Occipital lobe (tissue), 1 donor: ENCODE measurements at regions not wholly inside any gene's neighbourhood (a gene's known extent, or its start where the extent isn't known, plus 50 kb on each side); places are given as distances from the start of the nearest gene placed in this dataset.

Source experiments
- DNase-seq: peaks from one replicate; lab custom pipeline; 2025; lab: John Stamatoyannopoulos, UW

- DNase-seq = no peak
These were observed 71.0 kb upstream of the MMADHC start for GRCh38 chr2:149658553-149658952.

DNA sequence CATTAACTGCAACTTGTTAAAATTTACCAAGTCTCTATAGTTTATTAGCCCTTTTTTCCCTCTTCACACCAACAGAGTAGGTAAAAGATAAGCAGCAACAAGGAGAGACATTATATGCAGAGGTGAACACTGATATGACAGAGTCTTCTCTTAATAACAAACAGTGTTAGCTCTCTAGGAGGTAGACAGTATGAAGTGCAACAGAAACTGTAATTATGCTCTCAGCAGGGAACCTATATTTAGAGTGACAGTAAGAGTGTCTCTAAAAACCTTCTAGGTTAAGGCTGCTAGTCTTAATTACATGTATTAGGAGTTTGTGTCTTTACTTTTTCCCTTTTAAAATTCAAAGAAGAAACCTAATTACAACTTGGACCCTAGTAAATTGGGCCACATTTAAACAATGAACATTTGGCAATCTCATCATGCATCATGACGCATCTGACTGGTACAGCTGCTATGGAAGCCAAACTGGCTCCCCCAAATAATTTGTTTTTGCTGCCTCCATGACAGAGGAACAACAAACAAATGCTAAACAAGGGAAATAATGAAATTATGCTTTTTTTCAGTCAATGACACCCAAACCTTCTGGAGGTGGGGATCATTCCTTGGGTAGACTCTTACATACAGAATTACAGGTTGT, 69.9 kb upstream of the MMADHC start:
- no peak for DNase-seq

DNA sequence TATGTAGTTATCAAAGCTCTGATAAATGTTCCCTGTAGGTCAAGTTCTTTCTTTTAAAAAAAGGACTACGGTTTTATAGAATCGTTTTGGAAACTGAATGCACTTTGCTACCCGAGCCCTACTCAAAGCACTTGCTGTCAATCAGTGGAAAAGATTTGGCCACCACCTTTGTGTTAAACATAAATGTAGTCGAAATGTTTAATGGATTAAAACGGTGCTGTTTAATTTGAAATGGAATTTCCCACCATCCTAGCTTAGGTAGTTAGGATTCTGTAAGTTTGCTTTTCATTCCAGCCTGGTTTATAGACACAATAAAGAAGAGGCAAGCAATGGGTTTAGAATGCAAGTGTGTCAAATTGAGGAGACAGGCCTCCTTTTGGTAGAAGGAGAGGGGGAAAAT, 69.4 kb upstream of the MMADHC start:
- DNase-seq = no peak

GRCh38 chr2:149653831-149654445, 66.4 kb upstream of the MMADHC start:
- no peak for DNase-seq

DNA sequence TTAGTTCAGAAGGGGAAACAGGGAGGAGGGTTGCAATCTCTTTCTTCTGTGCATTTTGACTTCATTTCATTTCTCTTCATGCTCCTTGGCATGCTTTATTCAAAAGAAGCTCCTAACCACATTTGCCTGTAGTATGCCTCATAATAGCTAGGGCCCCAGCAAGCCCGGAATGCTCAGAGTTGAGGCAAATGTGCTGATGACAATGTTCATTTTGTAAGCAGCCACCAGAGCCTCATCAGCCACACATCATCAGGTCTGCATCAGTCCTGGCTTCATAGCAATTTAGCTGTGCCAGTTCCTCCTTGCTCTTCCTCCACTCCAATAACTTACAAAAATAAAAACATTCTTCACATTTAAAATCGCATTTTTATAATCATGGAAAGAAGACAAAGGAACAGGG, 65.4 kb upstream of the MMADHC start:
- DNase-seq = no peak

DNA sequence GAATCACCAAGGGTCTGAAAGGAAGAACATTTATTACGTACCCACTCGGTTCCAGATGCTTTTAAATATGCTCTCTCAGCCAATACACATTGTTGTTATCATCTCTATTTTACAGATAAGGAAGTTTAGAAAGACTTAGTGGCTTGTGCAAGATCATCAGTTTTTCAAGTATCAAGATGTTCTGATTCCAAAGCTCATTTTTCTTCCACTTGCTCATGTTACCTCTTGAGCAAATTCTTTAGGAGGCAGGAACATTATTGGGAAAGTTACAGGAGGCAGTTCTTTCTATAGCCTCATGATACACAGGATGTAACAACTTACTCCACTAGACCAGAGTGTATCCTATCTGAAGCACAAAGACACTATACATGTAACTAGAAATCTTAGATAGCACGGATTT, 65.0 kb upstream of the MMADHC start:
- no peak for DNase-seq

DNA sequence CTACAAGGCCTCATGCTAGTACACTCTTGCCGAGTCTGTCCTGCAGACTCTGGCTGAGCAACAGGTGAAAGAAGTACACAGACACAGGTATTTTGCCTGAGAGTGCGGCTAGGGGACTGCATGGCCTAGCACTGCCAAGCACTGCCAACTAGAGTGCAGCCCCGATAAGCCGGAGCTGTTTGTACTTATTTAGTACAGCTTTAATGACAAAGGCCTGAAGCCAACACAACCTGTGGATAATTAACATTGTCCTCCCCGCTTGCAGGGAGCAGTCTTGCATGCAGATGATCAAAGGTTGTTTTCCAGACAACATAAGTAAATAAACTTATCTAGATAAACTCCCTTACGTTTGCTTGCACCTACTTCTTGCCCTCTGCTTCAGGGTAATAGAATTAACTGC, 63.7 kb upstream of the MMADHC start:
- DNase-seq = no peak

GRCh38 chr2:149650006-149650405, 62.4 kb upstream of the MMADHC start:
- DNase-seq = no peak

GRCh38 chr2:149648282-149649030, 60.9 kb upstream of the MMADHC start:
- no peak for DNase-seq

- DNase-seq = no peak
These were observed 57.8 kb upstream of the MMADHC start for GRCh38 chr2:149645391-149645790.
